ENCODE measurements at regions not wholly inside any gene's neighbourhood (a gene's known extent, or its start where the extent isn't known, plus 50 kb on each side); places are given as distances from the start of the nearest gene placed in this dataset.

GRCh38 chr21:17051054-17051453 is 461.8 kb upstream of the CXADR start:
- peaks cover 26% of the 10 kb centered on the region for H3K36me3 Mint-ChIP-seq (ENCODE audit: low read depth)
- TF ChIP-seq NANOG (IDR thresholded peaks at IDR 0.05; ENCODE audit: borderline replicate concordance) (no peak), EZH2phosphoT487 (IDR thresholded peaks at IDR 0.05; ENCODE audit: unreplicated experiment) (no peak), ZNF462 (CRISPR knock-in tag; IDR thresholded peaks at IDR 0.05) (no peak), CREB1 (CRISPR knock-in tag; IDR thresholded peaks at IDR 0.05; ENCODE audit: low read depth) (no peak), EZH2 (IDR thresholded peaks at IDR 0.05; ENCODE audit: low read depth, unreplicated experiment) (no peak), POLR2AphosphoS5 (IDR thresholded peaks at IDR 0.05; ENCODE audit: low read depth) (no peak), ETS1 (IDR thresholded peaks at IDR 0.05) (no peak), CTCF (conservative IDR thresholded peaks at IDR 0.05; ENCODE audit: low read depth in 2 of 2) (no peak), JUNB (IDR thresholded peaks at IDR 0.05; ENCODE audit: unreplicated experiment) (no peak), ZNF114 (CRISPR knock-in tag; IDR thresholded peaks at IDR 0.05) (no peak), ZNF331 (CRISPR knock-in tag; IDR thresholded peaks at IDR 0.05; ENCODE audit: low read depth) (no peak), STAT1 (IDR thresholded peaks at IDR 0.05; ENCODE audit: unreplicated experiment) (no peak), REST (IDR thresholded peaks at IDR 0.05; ENCODE audit: unreplicated experiment) (no peak)
- Histone ChIP-seq H2AFZ (peak overlapping the region; percentile 53; the same call in 1 of the 2 replicates), H3K36me3 (ENCODE audit: insufficient read depth) (0 out of 2 replicates have a peak, but pooled peaks cover 3% of the 10 kb centered on the region), H3K9me2 (ENCODE audit: insufficient read depth) (no peaks in the 10 kb centered on the region), H3K27me3 (ENCODE audit: insufficient read depth) (no peaks in the 10 kb centered on the region), H3K4me2 (no peak overlapping the region), H3F3A (replicated peaks; ENCODE audit: low read depth) (no peaks in the 10 kb centered on the region), H4K20me1 (replicated peaks; ENCODE audit: insufficient read depth) (no peaks in the 10 kb centered on the region), H3K4me3 (no peak overlapping the region), H3K4me1 (ENCODE audit: insufficient read depth) (peaks cover 20% of the 10 kb centered on the region), H3K27ac (ENCODE audit: low read depth) (no peak overlapping the region), H3K79me2 (replicated peaks; ENCODE audit: insufficient read depth) (no peaks in the 10 kb centered on the region)
- peaks cover 31% of the 10 kb centered on the region for H3K9me3 Mint-ChIP-seq
- peaks cover 1% of the 10 kb centered on the region for H3K27me3 Mint-ChIP-seq (ENCODE audit: insufficient read depth, low read depth, poor library complexity)
- peaks cover 31% of the 10 kb centered on the region for H3K4me1 Mint-ChIP-seq
- ATAC-seq (peak; percentile 41; the same call in 1 of the 3 replicates), DNase-seq (ENCODE audit: low spot score) (peak; percentile 1)
- no peak overlapping the region for H3K4me3 Mint-ChIP-seq
- H3K27ac Mint-ChIP-seq, result no peak overlapping the region

Measured in GM23338 (cell line).